K562 (cell line): ENCODE measurements at regions not wholly inside any gene's neighbourhood (a gene's known extent, or its start where the extent isn't known, plus 50 kb on each side); places are given as distances from the start of the nearest gene placed in this dataset.

ENCODE experiments used
- ATAC-seq: fragments of 200-7000 bp; cut with Tn5 transposase; 3 replicates; pipeline ENCODE4 v1.9.1; 2020; ENCODE audit warnings: moderate library complexity
- BruUV-seq: library from RNA; stranded (reverse); fragments of 400-500 nt; replicated peaks from 2 replicates; lab custom pipeline; 2021; lab: Mats Ljungman, UMichigan
- CTCF ChIA-PET: fragments of 300-600 bp; formaldehyde crosslinking; extraction: SDS; loops from one replicate; lab custom pipeline; 2021; ENCODE audit warnings: low intra/inter-chr PET ratio; lab: Yijun Ruan, JAX
- POLR2A ChIA-PET: fragments of 300-600, 350-650 bp; sonication (Branson Sonifier 250); formaldehyde crosslinking; extraction: SDS; loops from one replicate; lab custom pipeline; 2021; ENCODE audit warnings: antibody characterized with exemption, inconsistent platforms; lab: Yijun Ruan, JAX
- DNase-seq, 4 experiments: peaks; one replicate each; pipeline versions ENCODE4 v3.0.0 to v3.0.0-alpha.2; 2011 to 2018; ENCODE audit warnings: low spot score in 3 of 4, mixed read lengths in 3 of 4; ENCODE audit errors: extremely low read depth in 1 of 4
- FAIRE-seq: peaks from 2 replicates; lab custom pipeline; 2011; peaks lifted over from hg19 to GRCh38; lab: Jason Lieb, UNC
- H2AFZ ChIP-seq: 2 replicates; pipeline ENCODE4 v1.6.0; 2011; ENCODE audit warnings: low read depth, low read length, control low read depth, inconsistent platforms
- H3K27ac ChIP-seq: fragments of 200-600 bp; 3 replicates; pipeline ENCODE4 v1.8.0; 2011; ENCODE audit warnings: low read depth, mild to moderate bottlenecking, control low read depth, inconsistent platforms, low read length, moderate library complexity, mixed read lengths; ENCODE audit errors: extremely low read depth
- H3K27me3 ChIP-seq, 2 experiments: fragments of 300-600 bp in 1 of 2; 2 replicates in 1 of 2; 3 replicates in 1 of 2; pipeline versions ENCODE4 v1.6.0 to v1.8.0; 2011; ENCODE audit warnings: inconsistent platforms in 2 of 2, low read length in 2 of 2, mild to moderate bottlenecking in 1 of 2, mixed read lengths in 1 of 2, moderate library complexity in 1 of 2; ENCODE audit not compliant: control insufficient read depth in 2 of 2, insufficient read depth in 2 of 2
- H3K36me3 ChIP-seq: fragments of 300-600 bp; 3 replicates; pipeline ENCODE4 v1.8.0; 2011; ENCODE audit warnings: mild to moderate bottlenecking, low read length, inconsistent platforms; ENCODE audit not compliant: control insufficient read depth, insufficient read depth
- H3K4me1 ChIP-seq, 2 experiments: fragments of 200-600 bp in 1 of 2; replicated peaks in 1 of 2; 2 replicates in 1 of 2; 3 replicates in 1 of 2; pipeline versions ENCODE4 v1.5.1 to v1.8.0; 2011; ENCODE audit warnings: inconsistent platforms in 2 of 2, low read length in 2 of 2, mild to moderate bottlenecking in 1 of 2, mixed read lengths in 1 of 2, moderate library complexity in 1 of 2; ENCODE audit not compliant: control insufficient read depth in 2 of 2, insufficient read depth in 2 of 2
- H3K4me2 ChIP-seq: 2 replicates; pipeline ENCODE4 v1.6.1; 2011; ENCODE audit warnings: low read length, control low read depth, inconsistent platforms, mixed read lengths; ENCODE audit not compliant: insufficient read depth
- H3K4me3 ChIP-seq: fragments of 200-600 bp; sonication (generic), shearing (Covaris generic); 2 replicates; pipeline ENCODE4 v1.5.1; 2016; ENCODE audit warnings: control low read depth, inconsistent platforms
- H3K79me2 ChIP-seq: fragments of 200-600 bp; 3 replicates; pipeline ENCODE4 v1.8.0; 2011; ENCODE audit warnings: low read length, inconsistent platforms; ENCODE audit not compliant: control insufficient read depth, insufficient read depth
- H3K9ac ChIP-seq, 2 experiments: 2 replicates each; pipeline versions ENCODE4 v1.6.0 to v1.6.1; 2011; ENCODE audit warnings: low read depth in 2 of 2, low read length in 2 of 2, control low read depth in 1 of 2, inconsistent platforms in 1 of 2, mild to moderate bottlenecking in 1 of 2, mixed read lengths in 1 of 2; ENCODE audit not compliant: insufficient read depth in 1 of 2
- H3K9me1 ChIP-seq: one replicate; pipeline ENCODE4 v1.6.0; 2011; ENCODE audit warnings: inconsistent platforms, mild to moderate bottlenecking, low read length, moderate library complexity; ENCODE audit not compliant: control insufficient read depth, insufficient read depth
- H3K9me3 ChIP-seq: replicated peaks from 2 replicates; pipeline ENCODE4 v1.5.1; 2011; ENCODE audit warnings: low read depth, low read length, inconsistent platforms; ENCODE audit not compliant: control insufficient read depth, insufficient read depth
- H4K20me1 ChIP-seq: replicated peaks from 2 replicates; pipeline ENCODE4 v1.6.1; 2011; ENCODE audit warnings: low read length, inconsistent platforms, mixed read lengths; ENCODE audit not compliant: control insufficient read depth, insufficient read depth
- MEF2D ChIP-seq: conservative IDR thresholded peaks from 2 replicates; pipeline ENCODE4 v1.6.1; 2016; ENCODE audit warnings: low read depth, missing genetic modification characterization, missing compliant biosample characterization
- MXI1 ChIP-seq: IDR thresholded peaks from 2 replicates; pipeline ENCODE4 v1.6.1; 2011; ENCODE audit warnings: low read depth, mild to moderate bottlenecking, improper control_type of control experiment, low read length
- NR2F6 ChIP-seq: fragments of 450-650 bp; formaldehyde crosslinking; IDR thresholded peaks from 2 replicates; pipeline ENCODE4 v1.4.0; 2020; ENCODE audit warnings: mild to moderate bottlenecking
- RBM17 ChIP-seq: fragments of 200-400 bp; formaldehyde crosslinking; IDR thresholded peaks from 2 replicates; pipeline ENCODE4 v1.6.1; 2017; ENCODE audit warnings: low read depth, mild to moderate bottlenecking, low read length, borderline replicate concordance
- SMARCA5 ChIP-seq: fragments of 450-650 bp; IDR thresholded peaks from 2 replicates; pipeline ENCODE4 v1.6.1; 2016
- SRSF9 ChIP-seq: fragments of 200-400 bp; formaldehyde crosslinking; IDR thresholded peaks from 2 replicates; pipeline ENCODE4 v1.6.1; 2017; ENCODE audit warnings: low read depth, low read length, borderline replicate concordance
- ZBTB1 ChIP-seq: sonication (generic); formaldehyde crosslinking; IDR thresholded peaks from 2 replicates; pipeline ENCODE4 v1.8.1; 2023; ENCODE audit warnings: missing genetic modification reagents, low read depth, mild to moderate bottlenecking, borderline replicate concordance
- ZKSCAN3 ChIP-seq: fragments of 250-450 bp; sonication (Bioruptor Pico); IDR thresholded peaks from 2 replicates; pipeline ENCODE4 v1.4.0; 2020
- ZNF121 ChIP-seq: sonication (generic); formaldehyde crosslinking; conservative IDR thresholded peaks from 2 replicates; pipeline ENCODE4 v1.8.0; 2022; ENCODE audit warnings: missing genetic modification reagents
- WGBS: fragments of 100-300 bp; shearing (Covaris generic); methylation state at CpG from one replicate; pipeline ENCODE4 v1.1.6; 2016; ENCODE audit warnings: low coverage, mixed read lengths; ENCODE audit not compliant: insufficient coverage; ENCODE audit errors: missing lambda C conversion rate; 5-methylcytosine and 5-hydroxymethylcytosine counted together
- in situ Hi-C: fragments of 300-500 bp; cut with MboI; formaldehyde crosslinking; loops from 4 replicates; pipeline ENCODE4 v1.15.0; 2018; ENCODE audit warnings: inconsistent platforms, mixed read lengths
- intact Hi-C: fragments of 100-400 bp; cut with micrococcal nuclease; formaldehyde crosslinking; loops from 2 replicates; pipeline ENCODE4 v1.14.2; 2022
- TF ChIP-seq, protein P1 (sequence below): fragments of 450-650 bp; IDR thresholded peaks from one replicate; pipeline ENCODE4 v1.6.1; 2018; ENCODE audit warnings: mild to moderate bottlenecking, moderate library complexity; ENCODE audit not compliant: partially characterized antibody
- TF ChIP-seq, protein P2 (sequence below): fragments of 250-450 bp; sonication (Bioruptor Pico); IDR thresholded peaks from 2 replicates; pipeline ENCODE4 v1.8.0; 2022; ENCODE audit warnings: inconsistent platforms
- TF ChIP-seq, protein P3 (sequence below): sonication (generic); formaldehyde crosslinking; IDR thresholded peaks from 2 replicates; pipeline ENCODE4 v1.8.1; 2023; ENCODE audit warnings: mild to moderate bottlenecking, missing genetic modification reagents, moderate library complexity
- TF ChIP-seq, protein P4 (sequence below): sonication (generic); formaldehyde crosslinking; IDR thresholded peaks from 2 replicates; pipeline ENCODE4 v1.8.0; 2022; ENCODE audit warnings: mild to moderate bottlenecking, missing genetic modification reagents
- TF ChIP-seq, protein P5 (sequence below): sonication (generic); formaldehyde crosslinking; IDR thresholded peaks from 2 replicates; pipeline ENCODE4 v1.8.1; 2023; ENCODE audit warnings: mild to moderate bottlenecking, missing genetic modification reagents
- TF ChIP-seq, protein P6 (sequence below), 2 experiments: fragments of 450-650 bp; IDR thresholded peaks; 2 replicates each; pipeline ENCODE4 v1.6.1; 2016

DNA sequence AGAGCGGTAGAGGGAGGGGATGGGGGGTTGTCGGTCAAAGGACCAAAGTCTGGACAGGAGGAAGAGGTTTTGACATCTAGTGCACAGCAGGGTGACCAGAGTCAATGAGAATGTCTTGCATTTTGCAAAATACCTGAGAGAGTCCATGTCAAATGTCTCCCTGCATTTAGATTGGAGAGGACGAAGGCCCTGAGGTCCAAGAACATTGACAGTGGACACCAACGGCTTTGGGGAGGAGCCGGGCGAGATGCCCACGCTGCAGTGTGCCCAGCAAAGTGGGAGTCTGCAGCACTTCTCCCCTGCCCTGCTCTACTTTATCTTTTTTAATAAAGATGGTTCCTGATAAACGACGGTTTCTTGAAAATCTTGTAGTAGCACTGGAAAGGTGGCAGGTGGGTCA lies 67.4 kb upstream of the TAMM41 start:
- ChIA-PET POLR2A (interaction anchor here (0.9 kb wide), 1 partner anchor 41 kb away, joined by 3 read pairs; no protein-coding TSS in a partner anchor), CTCF (no interaction called here)
- no peaks in the 10 kb centered on the region for H3K9me1 ChIP-seq
- under 1% methylated on average over 8 of the region's 9 CpGs for WGBS
- no peak overlapping the region for H3K27ac ChIP-seq
- ATAC-seq, result no peak
- 0 out of 2 replicates have a peak, but pooled peaks cover 4% of the 10 kb centered on the region for H4K20me1 ChIP-seq
- H3K79me2 ChIP-seq, result no peaks in the 10 kb centered on the region
- H3K9me3 ChIP-seq, result no peaks in the 10 kb centered on the region
- no peaks in the 10 kb centered on the region for H3K36me3 ChIP-seq
- no TSS peak for BruUV-seq
- no peak overlapping the region for H3K4me3 ChIP-seq
- peaks cover 4 to 84% of the 10 kb centered on the region in 2 experiments; a peak in 4 of 5 replicates for H3K27me3 ChIP-seq
- DNase-seq, result no peak
- in situ Hi-C loops, result no loop called here
- no peak for FAIRE-seq
- H3K4me1 ChIP-seq, result no peaks in the 10 kb centered on the region; a peak in 1 of 5 replicates
- intact Hi-C loops, result no loop called here
- no peak overlapping the region for H2AFZ ChIP-seq
- no peak overlapping the region for H3K4me2 ChIP-seq
- H3K9ac ChIP-seq, result no peak overlapping the region
- TF ChIP-seq, protein P1, sequence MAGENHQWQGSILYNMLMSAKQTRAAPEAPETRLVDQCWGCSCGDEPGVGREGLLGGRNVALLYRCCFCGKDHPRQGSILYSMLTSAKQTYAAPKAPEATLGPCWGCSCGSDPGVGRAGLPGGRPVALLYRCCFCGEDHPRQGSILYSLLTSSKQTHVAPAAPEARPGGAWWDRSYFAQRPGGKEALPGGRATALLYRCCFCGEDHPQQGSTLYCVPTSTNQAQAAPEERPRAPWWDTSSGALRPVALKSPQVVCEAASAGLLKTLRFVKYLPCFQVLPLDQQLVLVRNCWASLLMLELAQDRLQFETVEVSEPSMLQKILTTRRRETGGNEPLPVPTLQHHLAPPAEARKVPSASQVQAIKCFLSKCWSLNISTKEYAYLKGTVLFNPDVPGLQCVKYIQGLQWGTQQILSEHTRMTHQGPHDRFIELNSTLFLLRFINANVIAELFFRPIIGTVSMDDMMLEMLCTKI, result no peak
- TF ChIP-seq ZKSCAN3 (CRISPR knock-in tag), result no peak
- TF ChIP-seq, protein P2, sequence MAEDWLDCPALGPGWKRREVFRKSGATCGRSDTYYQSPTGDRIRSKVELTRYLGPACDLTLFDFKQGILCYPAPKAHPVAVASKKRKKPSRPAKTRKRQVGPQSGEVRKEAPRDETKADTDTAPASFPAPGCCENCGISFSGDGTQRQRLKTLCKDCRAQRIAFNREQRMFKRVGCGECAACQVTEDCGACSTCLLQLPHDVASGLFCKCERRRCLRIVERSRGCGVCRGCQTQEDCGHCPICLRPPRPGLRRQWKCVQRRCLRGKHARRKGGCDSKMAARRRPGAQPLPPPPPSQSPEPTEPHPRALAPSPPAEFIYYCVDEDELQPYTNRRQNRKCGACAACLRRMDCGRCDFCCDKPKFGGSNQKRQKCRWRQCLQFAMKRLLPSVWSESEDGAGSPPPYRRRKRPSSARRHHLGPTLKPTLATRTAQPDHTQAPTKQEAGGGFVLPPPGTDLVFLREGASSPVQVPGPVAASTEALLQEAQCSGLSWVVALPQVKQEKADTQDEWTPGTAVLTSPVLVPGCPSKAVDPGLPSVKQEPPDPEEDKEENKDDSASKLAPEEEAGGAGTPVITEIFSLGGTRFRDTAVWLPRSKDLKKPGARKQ (CRISPR knock-in tag), result no peak
- TF ChIP-seq, protein P3, sequence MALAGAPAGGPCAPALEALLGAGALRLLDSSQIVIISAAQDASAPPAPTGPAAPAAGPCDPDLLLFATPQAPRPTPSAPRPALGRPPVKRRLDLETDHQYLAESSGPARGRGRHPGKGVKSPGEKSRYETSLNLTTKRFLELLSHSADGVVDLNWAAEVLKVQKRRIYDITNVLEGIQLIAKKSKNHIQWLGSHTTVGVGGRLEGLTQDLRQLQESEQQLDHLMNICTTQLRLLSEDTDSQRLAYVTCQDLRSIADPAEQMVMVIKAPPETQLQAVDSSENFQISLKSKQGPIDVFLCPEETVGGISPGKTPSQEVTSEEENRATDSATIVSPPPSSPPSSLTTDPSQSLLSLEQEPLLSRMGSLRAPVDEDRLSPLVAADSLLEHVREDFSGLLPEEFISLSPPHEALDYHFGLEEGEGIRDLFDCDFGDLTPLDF (CRISPR knock-in tag), result no peak
- TF ChIP-seq ZNF121 (CRISPR knock-in tag), result no peak
- TF ChIP-seq SRSF9, result no peak
- no peak for TF ChIP-seq SMARCA5
- no peak for TF ChIP-seq ZBTB1 (CRISPR knock-in tag)
- TF ChIP-seq, protein P4, sequence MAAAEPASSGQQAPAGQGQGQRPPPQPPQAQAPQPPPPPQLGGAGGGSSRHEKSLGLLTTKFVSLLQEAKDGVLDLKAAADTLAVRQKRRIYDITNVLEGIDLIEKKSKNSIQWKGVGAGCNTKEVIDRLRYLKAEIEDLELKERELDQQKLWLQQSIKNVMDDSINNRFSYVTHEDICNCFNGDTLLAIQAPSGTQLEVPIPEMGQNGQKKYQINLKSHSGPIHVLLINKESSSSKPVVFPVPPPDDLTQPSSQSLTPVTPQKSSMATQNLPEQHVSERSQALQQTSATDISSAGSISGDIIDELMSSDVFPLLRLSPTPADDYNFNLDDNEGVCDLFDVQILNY (CRISPR knock-in tag), result no peak
- TF ChIP-seq MEF2D, result no peak
- no peak for TF ChIP-seq RBM17
- TF ChIP-seq NR2F6 (CRISPR knock-in tag), result no peak
- TF ChIP-seq, protein P5, sequence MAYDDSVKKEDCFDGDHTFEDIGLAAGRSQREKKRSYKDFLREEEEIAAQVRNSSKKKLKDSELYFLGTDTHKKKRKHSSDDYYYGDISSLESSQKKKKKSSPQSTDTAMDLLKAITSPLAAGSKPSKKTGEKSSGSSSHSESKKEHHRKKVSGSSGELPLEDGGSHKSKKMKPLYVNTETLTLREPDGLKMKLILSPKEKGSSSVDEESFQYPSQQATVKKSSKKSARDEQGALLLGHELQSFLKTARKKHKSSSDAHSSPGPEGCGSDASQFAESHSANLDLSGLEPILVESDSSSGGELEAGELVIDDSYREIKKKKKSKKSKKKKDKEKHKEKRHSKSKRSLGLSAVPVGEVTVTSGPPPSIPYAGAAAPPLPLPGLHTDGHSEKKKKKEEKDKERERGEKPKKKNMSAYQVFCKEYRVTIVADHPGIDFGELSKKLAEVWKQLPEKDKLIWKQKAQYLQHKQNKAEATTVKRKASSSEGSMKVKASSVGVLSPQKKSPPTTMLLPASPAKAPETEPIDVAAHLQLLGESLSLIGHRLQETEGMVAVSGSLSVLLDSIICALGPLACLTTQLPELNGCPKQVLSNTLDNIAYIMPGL (CRISPR knock-in tag), result no peak
- TF ChIP-seq MXI1, result no peak
- TF ChIP-seq, protein P6, sequence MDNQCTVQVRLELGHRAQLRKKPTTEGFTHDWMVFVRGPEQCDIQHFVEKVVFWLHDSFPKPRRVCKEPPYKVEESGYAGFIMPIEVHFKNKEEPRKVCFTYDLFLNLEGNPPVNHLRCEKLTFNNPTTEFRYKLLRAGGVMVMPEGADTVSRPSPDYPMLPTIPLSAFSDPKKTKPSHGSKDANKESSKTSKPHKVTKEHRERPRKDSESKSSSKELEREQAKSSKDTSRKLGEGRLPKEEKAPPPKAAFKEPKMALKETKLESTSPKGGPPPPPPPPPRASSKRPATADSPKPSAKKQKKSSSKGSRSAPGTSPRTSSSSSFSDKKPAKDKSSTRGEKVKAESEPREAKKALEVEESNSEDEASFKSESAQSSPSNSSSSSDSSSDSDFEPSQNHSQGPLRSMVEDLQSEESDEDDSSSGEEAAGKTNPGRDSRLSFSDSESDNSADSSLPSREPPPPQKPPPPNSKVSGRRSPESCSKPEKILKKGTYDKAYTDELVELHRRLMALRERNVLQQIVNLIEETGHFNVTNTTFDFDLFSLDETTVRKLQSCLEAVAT (IDR thresholded peaks at IDR 0.05), result no peak
